ENCODE measurements at regions not wholly inside any gene's neighbourhood (a gene's known extent, or its start where the extent isn't known, plus 50 kb on each side); places are given as distances from the start of the nearest gene placed in this dataset.

- Mint-ChIP-seq H3K4me1 (no peaks in the 10 kb centered on the region), H3K27me3 (ENCODE audit: insufficient read depth) (no peaks in the 10 kb centered on the region), H3K9me3 (peaks cover 10% of the 10 kb centered on the region), H3K4me3 (no peak overlapping the region), H3K36me3 (ENCODE audit: low read depth) (no peaks in the 10 kb centered on the region), H3K27ac (no peak overlapping the region)
- Histone ChIP-seq H3K9ac (ENCODE audit: extremely low read depth, low read length, poor library complexity, severe bottlenecking) (no peak overlapping the region), H3K9me3 (ENCODE audit: control insufficient read depth, low read length) (peaks cover 21% of the 10 kb centered on the region), H3K27ac (ENCODE audit: low read depth, low read length) (no peak overlapping the region), H3K4me1 (ENCODE audit: control insufficient read depth, insufficient read depth, low read length) (no peaks in the 10 kb centered on the region), H3K27me3 (ENCODE audit: control insufficient read depth, insufficient read depth, low read length, poor library complexity, severe bottlenecking) (no peaks in the 10 kb centered on the region), H3K36me3 (ENCODE audit: control insufficient read depth, insufficient read depth, low read length) (no peaks in the 10 kb centered on the region), H3K4me3 (ENCODE audit: low read length) (no peak overlapping the region)
- WGBS, 2 experiments (ENCODE audit: insufficient coverage in 1 of 2, insufficient read length in 1 of 2) = no CpG with 5 or more reads among the region's 1 CpG
- TF ChIP-seq CTCF (conservative IDR thresholded peaks at IDR 0.05) = no peak
- DNase-seq = no peak
These were observed 89.9 kb upstream of the P3H2 start for GRCh38 chr3:190210608-190211007.

- Mint-ChIP-seq H3K27me3 (ENCODE audit: insufficient read depth) (peaks cover under 1% of the 10 kb centered on the region), H3K9me3 (peaks cover 16% of the 10 kb centered on the region), H3K4me3 (no peak overlapping the region), H3K27ac (no peak overlapping the region), H3K4me1 (no peaks in the 10 kb centered on the region), H3K36me3 (ENCODE audit: low read depth) (no peaks in the 10 kb centered on the region)
- DNase-seq = no peak
- Histone ChIP-seq H3K4me3 (ENCODE audit: low read length) (no peak overlapping the region), H3K27ac (ENCODE audit: low read depth, low read length) (no peak overlapping the region), H3K9me3 (ENCODE audit: control insufficient read depth, low read length) (peaks cover 28% of the 10 kb centered on the region), H3K36me3 (ENCODE audit: control insufficient read depth, insufficient read depth, low read length) (no peaks in the 10 kb centered on the region), H3K27me3 (ENCODE audit: control insufficient read depth, insufficient read depth, low read length, poor library complexity, severe bottlenecking) (no peaks in the 10 kb centered on the region), H3K4me1 (ENCODE audit: control insufficient read depth, insufficient read depth, low read length) (no peaks in the 10 kb centered on the region), H3K9ac (ENCODE audit: extremely low read depth, low read length, poor library complexity, severe bottlenecking) (no peak overlapping the region)
- 55 to 75% methylated on average over 1 of the region's 1 CpG for WGBS, 2 experiments (ENCODE audit: insufficient coverage in 1 of 2, insufficient read length in 1 of 2)
- no peak for TF ChIP-seq CTCF (conservative IDR thresholded peaks at IDR 0.05)
These were observed 88.8 kb upstream of the P3H2 start for GRCh38 chr3:190209533-190209932.

GRCh38 chr3:190208196-190208595 is 87.5 kb upstream of the P3H2 start:
- H3K9me3 ChIP-seq (ENCODE audit: control insufficient read depth, low read length) = peaks cover 41% of the 10 kb centered on the region
- Mint-ChIP-seq H3K4me1 (no peaks in the 10 kb centered on the region), H3K36me3 (ENCODE audit: low read depth) (peaks cover 3% of the 10 kb centered on the region), H3K27me3 (ENCODE audit: insufficient read depth) (peaks cover 2% of the 10 kb centered on the region), H3K9me3 (peaks cover 29% of the 10 kb centered on the region), H3K4me3 (no peak overlapping the region), H3K27ac (no peak overlapping the region)
- peaks cover 4% of the 10 kb centered on the region for H3K36me3 ChIP-seq (ENCODE audit: control insufficient read depth, insufficient read depth, low read length)
- no peaks in the 10 kb centered on the region for H3K27me3 ChIP-seq (ENCODE audit: control insufficient read depth, insufficient read depth, low read length, poor library complexity, severe bottlenecking)
- H3K27ac ChIP-seq (ENCODE audit: low read depth, low read length) = no peak overlapping the region
- no CpG with 5 or more reads among the region's 1 CpG for WGBS, 2 experiments (ENCODE audit: insufficient coverage in 1 of 2, insufficient read length in 1 of 2)
- DNase-seq = no peak
- no peak for TF ChIP-seq CTCF (conservative IDR thresholded peaks at IDR 0.05)
- H3K9ac ChIP-seq (ENCODE audit: extremely low read depth, low read length, poor library complexity, severe bottlenecking) = no peak overlapping the region
- H3K4me1 ChIP-seq (ENCODE audit: control insufficient read depth, insufficient read depth, low read length) = no peaks in the 10 kb centered on the region
- H3K4me3 ChIP-seq (ENCODE audit: low read length) = no peak overlapping the region
